GM21619 (cell line): ENCODE measurements at regions not wholly inside any gene's neighbourhood (a gene's known extent, or its start where the extent isn't known, plus 50 kb on each side); places are given as distances from the start of the nearest gene placed in this dataset.

Experiments used
- ATAC-seq: cut with Tn5 transposase; IDR thresholded peaks from one replicate; pipeline ENCODE4 v1.9.1; 2021; ENCODE audit not compliant: unreplicated experiment

- ATAC-seq, result no peak
Measured at GRCh38 chr2:194252127-194252526, 1404.9 kb upstream of the SLC39A10 start.

GRCh38 chr2:194232600-194232999, 1424.4 kb upstream of the SLC39A10 start:
- no peak for ATAC-seq

- ATAC-seq, result no peak
Measured at GRCh38 chr2:194223218-194223617, 1433.8 kb upstream of the SLC39A10 start.

GRCh38 chr2:194214192-194214591, 1442.8 kb upstream of the SLC39A10 start:
- ATAC-seq, result no peak

- ATAC-seq, result no peak
Measured at GRCh38 chr2:194205568-194206227, 1451.3 kb upstream of the SLC39A10 start.

GRCh38 chr2:194203898-194204297, 1453.1 kb upstream of the SLC39A10 start:
- ATAC-seq, result no peak

GRCh38 chr2:194182888-194183287, 1474.1 kb upstream of the SLC39A10 start:
- ATAC-seq, result no peak

- no peak for ATAC-seq
Measured at GRCh38 chr2:194176134-194176533, 1480.9 kb upstream of the SLC39A10 start.

GRCh38 chr2:194166818-194167217, 1490.2 kb upstream of the SLC39A10 start:
- ATAC-seq, result no peak

- no peak for ATAC-seq
Measured at GRCh38 chr2:194155431-194155830, 1501.6 kb upstream of the SLC39A10 start.

- no peak for ATAC-seq
Measured at GRCh38 chr2:194151231-194151630, 1505.8 kb upstream of the SLC39A10 start.

GRCh38 chr2:194135463-194135862, 1521.6 kb upstream of the SLC39A10 start:
- ATAC-seq, result no peak

- ATAC-seq, result no peak
Measured at GRCh38 chr2:194128810-194129209, 1528.2 kb upstream of the SLC39A10 start.

GRCh38 chr2:194126418-194126817, 1530.6 kb upstream of the SLC39A10 start:
- no peak for ATAC-seq

GRCh38 chr2:194116861-194117260, 1540.2 kb upstream of the SLC39A10 start:
- ATAC-seq, result no peak

- peak; percentile 29 for ATAC-seq
Measured at GRCh38 chr2:194105358-194105757, 1551.7 kb upstream of the SLC39A10 start.

- peak; percentile 93 for ATAC-seq
Measured at GRCh38 chr2:194104687-194105086, 1552.3 kb upstream of the SLC39A10 start.

GRCh38 chr2:194103941-194104659, 1552.9 kb upstream of the SLC39A10 start:
- ATAC-seq, result no peak

- no peak for ATAC-seq
Measured at GRCh38 chr2:194102546-194102945, 1554.5 kb upstream of the SLC39A10 start.

- ATAC-seq, result no peak
Measured at GRCh38 chr2:194100201-194100600, 1556.8 kb upstream of the SLC39A10 start.

- ATAC-seq, result peak; percentile 40
Measured at GRCh38 chr2:194096402-194096801, 1560.6 kb upstream of the SLC39A10 start.

- no peak for ATAC-seq
Measured at GRCh38 chr2:194095359-194095758, 1561.7 kb upstream of the SLC39A10 start.
